HFFc6 (cell line): ENCODE measurements at regions not wholly inside any gene's neighbourhood (a gene's known extent, or its start where the extent isn't known, plus 50 kb on each side); places are given as distances from the start of the nearest gene placed in this dataset.

ENCODE experiments used
- DNase-seq: peaks from one replicate; pipeline ENCODE4 v3.0.0-alpha.2; 2018
- H3K27ac Mint-ChIP-seq: 2 replicates; pipeline ENCODE4 v1.8.0; 2020; ENCODE audit warnings: mild to moderate bottlenecking, mixed read lengths
- H3K27me3 Mint-ChIP-seq: 2 replicates; pipeline ENCODE4 v1.8.0; 2021; ENCODE audit warnings: mild to moderate bottlenecking, moderate library complexity, mixed read lengths; ENCODE audit not compliant: insufficient read depth
- H3K36me3 Mint-ChIP-seq: 2 replicates; pipeline ENCODE4 v1.8.0; 2021; ENCODE audit warnings: low read depth, mixed read lengths
- H3K4me1 Mint-ChIP-seq: 2 replicates; pipeline ENCODE4 v1.8.0; 2020; ENCODE audit warnings: low read depth, mixed read lengths
- H3K4me3 Mint-ChIP-seq: 2 replicates; pipeline ENCODE4 v1.8.0; 2020; ENCODE audit warnings: mild to moderate bottlenecking, moderate library complexity, mixed read lengths
- H3K9me3 Mint-ChIP-seq: 2 replicates; pipeline ENCODE4 v1.8.0; 2020; ENCODE audit warnings: mild to moderate bottlenecking, mixed read lengths
- CTCF ChIP-seq: fragments of 200-600 bp; sonication (generic); IDR thresholded peaks from 2 replicates; pipeline ENCODE4 v1.5.0; 2021; ENCODE audit warnings: antibody characterized with exemption, mild to moderate bottlenecking

DNA sequence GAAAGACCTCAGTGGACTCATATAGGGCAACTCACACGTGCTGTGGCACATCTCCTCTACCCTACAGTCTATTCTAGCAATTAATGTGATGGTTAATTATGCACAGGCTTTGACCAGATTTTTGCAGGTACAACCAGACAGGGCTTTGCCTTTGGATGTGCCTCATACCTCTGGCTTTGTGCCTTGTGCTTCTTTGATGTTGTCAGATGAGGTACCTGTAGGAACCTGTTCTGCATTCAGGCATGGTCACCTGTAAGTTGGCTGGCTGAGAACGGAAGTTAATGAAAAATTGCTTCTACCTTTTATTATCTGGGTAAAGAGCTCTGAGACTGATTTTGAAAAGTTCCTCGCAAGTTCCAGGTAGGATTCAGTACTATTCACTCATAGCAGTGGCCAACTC lies 462.9 kb upstream of the ZFHX3 start:
- no peaks in the 10 kb centered on the region for H3K4me1 Mint-ChIP-seq
- DNase-seq, result no peak
- H3K27ac Mint-ChIP-seq, result no peak overlapping the region
- peaks cover 2% of the 10 kb centered on the region for H3K27me3 Mint-ChIP-seq
- peaks cover 4% of the 10 kb centered on the region; the same call in 1 of the 2 replicates for H3K9me3 Mint-ChIP-seq
- no peak overlapping the region for H3K4me3 Mint-ChIP-seq
- TF ChIP-seq CTCF, result no peak
- no peaks in the 10 kb centered on the region for H3K36me3 Mint-ChIP-seq

GRCh38 chr16:73506568-73507056 lies 458.7 kb upstream of the ZFHX3 start:
- Mint-ChIP-seq H3K27ac (no peak overlapping the region), H3K27me3 (peaks cover 2% of the 10 kb centered on the region), H3K36me3 (no peaks in the 10 kb centered on the region), H3K9me3 (peaks cover 8% of the 10 kb centered on the region; the same call in 1 of the 2 replicates), H3K4me1 (no peaks in the 10 kb centered on the region), H3K4me3 (no peak overlapping the region)
- no peak for DNase-seq
- no peak for TF ChIP-seq CTCF

GRCh38 chr16:73505577-73505976 lies 457.6 kb upstream of the ZFHX3 start:
- H3K4me1 Mint-ChIP-seq, result no peaks in the 10 kb centered on the region
- H3K27ac Mint-ChIP-seq, result no peak overlapping the region
- H3K27me3 Mint-ChIP-seq, result peaks cover 2% of the 10 kb centered on the region
- no peak overlapping the region for H3K4me3 Mint-ChIP-seq
- DNase-seq, result no peak
- TF ChIP-seq CTCF, result no peak
- H3K36me3 Mint-ChIP-seq, result no peaks in the 10 kb centered on the region
- peaks cover 4% of the 10 kb centered on the region; the same call in 1 of the 2 replicates for H3K9me3 Mint-ChIP-seq

GRCh38 chr16:73504591-73505575 lies 457.0 kb upstream of the ZFHX3 start:
- DNase-seq, result no peak
- no peak overlapping the region for H3K27ac Mint-ChIP-seq
- peaks cover 2% of the 10 kb centered on the region for H3K27me3 Mint-ChIP-seq
- no peak for TF ChIP-seq CTCF
- no peaks in the 10 kb centered on the region for H3K4me1 Mint-ChIP-seq
- peaks cover 4% of the 10 kb centered on the region; the same call in 1 of the 2 replicates for H3K9me3 Mint-ChIP-seq
- H3K4me3 Mint-ChIP-seq, result no peak overlapping the region
- no peaks in the 10 kb centered on the region for H3K36me3 Mint-ChIP-seq

DNA sequence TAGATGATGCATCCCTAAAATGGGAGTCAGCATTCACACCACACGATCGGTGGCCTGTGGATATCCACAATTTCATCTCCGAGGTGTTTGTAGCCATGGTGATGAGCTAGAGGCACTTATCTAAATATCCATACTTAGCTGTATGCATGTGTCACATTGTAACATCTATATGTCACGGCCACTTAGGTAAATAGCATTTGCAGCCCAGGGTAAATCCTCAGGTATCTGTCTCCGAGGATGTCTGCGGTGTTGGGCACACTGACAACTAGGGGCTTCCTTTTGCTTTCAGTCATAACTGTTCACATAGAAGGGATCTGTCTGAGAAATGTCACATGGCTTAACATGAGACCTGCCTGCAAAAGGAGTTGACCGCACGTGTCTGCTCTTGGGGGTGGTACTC lies 455.2 kb upstream of the ZFHX3 start:
- H3K27me3 Mint-ChIP-seq, result peaks cover 4% of the 10 kb centered on the region
- DNase-seq, result no peak
- H3K36me3 Mint-ChIP-seq, result no peaks in the 10 kb centered on the region
- no peak for TF ChIP-seq CTCF
- H3K4me1 Mint-ChIP-seq, result no peaks in the 10 kb centered on the region
- no peak overlapping the region for H3K27ac Mint-ChIP-seq
- no peak overlapping the region for H3K4me3 Mint-ChIP-seq
- peaks cover 4% of the 10 kb centered on the region; the same call in 1 of the 2 replicates for H3K9me3 Mint-ChIP-seq
